ENCODE measurements at regions not wholly inside any gene's neighbourhood (a gene's known extent, or its start where the extent isn't known, plus 50 kb on each side); places are given as distances from the start of the nearest gene placed in this dataset.
"Not testable (repeated sequence)": the region's sequence is repeated elsewhere in the genome, so short reads cannot be mapped to it uniquely, and the experiment has no call there.

- POLR2A ChIA-PET; DNase-seq; H3K4me1 ChIP-seq (ENCODE audit: control insufficient read depth in 2 of 2, insufficient read depth in 2 of 2, low read length in 2 of 2); ATAC-seq; H3K9me3 Mint-ChIP-seq; H3K27ac ChIP-seq (ENCODE audit: low read depth, low read length); H3K36me3 Mint-ChIP-seq; intact Hi-C loops (cut with micrococcal nuclease); H3K27ac Mint-ChIP-seq; H3K27me3 Mint-ChIP-seq; CTCF ChIA-PET; H3K36me3 ChIP-seq (ENCODE audit: control insufficient read depth in 2 of 3, insufficient read depth in 3 of 3, low read length in 3 of 3); H3K27me3 ChIP-seq (ENCODE audit: control insufficient read depth in 2 of 2, insufficient read depth in 2 of 2, low read length in 2 of 2); H3K9me3 ChIP-seq (ENCODE audit: control insufficient read depth in 2 of 3, low read length in 3 of 3); H3K4me1 Mint-ChIP-seq; H3K4me3 ChIP-seq (ENCODE audit: low read length): not testable (repeated sequence)
- peak overlapping the region in 2 of 10 donors; percentile 34 to 37 for H3K4me3 Mint-ChIP-seq
These were observed 49.8 kb upstream of the RNU2-1 start for GRCh38 chr17:43283606-43284005.
